CD4-positive, CD25-positive, alpha-beta regulatory T cell (primary cell): ENCODE measurements at regions not wholly inside any gene's neighbourhood (a gene's known extent, or its start where the extent isn't known, plus 50 kb on each side); places are given as distances from the start of the nearest gene placed in this dataset.
"Not testable (repeated sequence)": the region's sequence is repeated elsewhere in the genome, so short reads cannot be mapped to it uniquely, and the experiment has no call there.

ENCODE experiments used
- ATAC-seq, 2 donors: fragments of 150-1000 bp; cut with Tn5 transposase; one replicate each; pipeline ENCODE4 v1.10.0; 2021; ENCODE audit warnings: low read depth in 2 of 2, moderate number of reproducible peaks in 2 of 2, moderate library complexity in 1 of 2
- DNase-seq, 3 donors: peaks; one replicate each; pipeline versions ENCODE4 v3.0.0 to v3.0.0-alpha.2; 2012 to 2022; ENCODE audit warnings: mixed read lengths in 1 of 3
- H3K27ac ChIP-seq: one replicate; pipeline ENCODE4 v1.7.0; 2013; ENCODE audit warnings: mild to moderate bottlenecking, low read length; ENCODE audit not compliant: insufficient read depth, poor library complexity, severe bottlenecking
- H3K27me3 ChIP-seq: one replicate; pipeline ENCODE4 v1.7.0; 2013; ENCODE audit warnings: low read length; ENCODE audit not compliant: control insufficient read depth, insufficient read depth
- H3K36me3 ChIP-seq: one replicate; pipeline ENCODE4 v1.7.0; 2013; ENCODE audit warnings: mild to moderate bottlenecking, low read length, moderate library complexity; ENCODE audit not compliant: control insufficient read depth, insufficient read depth
- H3K4me1 ChIP-seq: 2 replicates; pipeline ENCODE4 v1.7.0; 2013; ENCODE audit warnings: mild to moderate bottlenecking, low read length; ENCODE audit not compliant: insufficient read depth, control insufficient read depth, poor library complexity, severe bottlenecking
- H3K4me3 ChIP-seq: one replicate; pipeline ENCODE4 v1.7.0; 2013; ENCODE audit warnings: low read depth, mild to moderate bottlenecking, low read length, moderate library complexity
- H3K9me3 ChIP-seq, 2 experiments: 1 replicate in 1 of 2; 2 replicates in 1 of 2; pipeline ENCODE4 v1.7.0; 2013; ENCODE audit warnings: low read length in 2 of 2, mild to moderate bottlenecking in 1 of 2, moderate library complexity in 1 of 2; ENCODE audit not compliant: control insufficient read depth in 2 of 2
- H3K27ac Mint-ChIP-seq, 3 donors: one replicate each; pipeline ENCODE4 v1.8.0; 2020 to 2022; ENCODE audit warnings: mild to moderate bottlenecking in 3 of 3, mixed read lengths in 3 of 3, moderate library complexity in 2 of 3
- H3K27me3 Mint-ChIP-seq: one replicate; pipeline ENCODE4 v1.8.0; 2022; ENCODE audit warnings: mild to moderate bottlenecking, mixed read lengths
- H3K36me3 Mint-ChIP-seq: one replicate; pipeline ENCODE4 v1.8.0; 2020; ENCODE audit warnings: mixed read lengths
- H3K4me1 Mint-ChIP-seq, 4 donors: one replicate each; pipeline ENCODE4 v1.8.0; 2020 to 2022; ENCODE audit warnings: mixed read lengths in 4 of 4, mild to moderate bottlenecking in 1 of 4
- H3K4me3 Mint-ChIP-seq, 4 donors: one replicate each; pipeline ENCODE4 v1.8.0; 2020 to 2022; ENCODE audit warnings: mild to moderate bottlenecking in 4 of 4, mixed read lengths in 4 of 4, moderate library complexity in 3 of 4
- H3K9me3 Mint-ChIP-seq, 7 donors: one replicate each; pipeline ENCODE4 v1.8.0; 2020 to 2022; ENCODE audit warnings: mixed read lengths in 7 of 7, mild to moderate bottlenecking in 3 of 7, moderate library complexity in 2 of 7

- no peaks in the 10 kb centered on the region for H3K36me3 ChIP-seq
- no peak overlapping the region for H3K27ac ChIP-seq
- no peak overlapping the region for H3K27ac Mint-ChIP-seq
- no peaks in the 10 kb centered on the region for H3K36me3 Mint-ChIP-seq
- DNase-seq (no peak), ATAC-seq (no peak)
- peaks cover 2% of the 10 kb centered on the region for H3K27me3 ChIP-seq
- H3K4me3 Mint-ChIP-seq: no peak overlapping the region
- no peaks in the 10 kb centered on the region for H3K4me1 ChIP-seq
- peaks cover 0 to 5% (median 1%) of the 10 kb centered on the region in 7 donors for H3K9me3 Mint-ChIP-seq
- no peaks in the 10 kb centered on the region for H3K4me1 Mint-ChIP-seq
- H3K4me3 ChIP-seq: no peak overlapping the region
- H3K9me3 ChIP-seq: no peaks in the 10 kb centered on the region
- peaks cover 8% of the 10 kb centered on the region for H3K27me3 Mint-ChIP-seq
Measured at GRCh38 chr21:35982717-35983116, 77.6 kb downstream of the SETD4 start.

- Histone ChIP-seq H3K27ac (no peak overlapping the region), H3K36me3 (no peaks in the 10 kb centered on the region), H3K4me3 (no peak overlapping the region), H3K27me3 (no peaks in the 10 kb centered on the region), H3K9me3 (no peaks in the 10 kb centered on the region), H3K4me1 (no peaks in the 10 kb centered on the region)
- Mint-ChIP-seq H3K4me1 (no peaks in the 10 kb centered on the region), H3K27ac (no peak overlapping the region), H3K27me3 (peaks cover 8% of the 10 kb centered on the region), H3K36me3 (no peaks in the 10 kb centered on the region), H3K4me3 (no peak overlapping the region), H3K9me3 (peaks cover 0 to 5% (median 2%) of the 10 kb centered on the region in 7 donors)
- no peak for DNase-seq
- no peak for ATAC-seq
Measured at GRCh38 chr21:35981514-35982070, 78.7 kb downstream of the SETD4 start.

GRCh38 chr21:35980821-35981220 lies 79.5 kb downstream of the SETD4 start:
- Histone ChIP-seq H3K4me1 (no peaks in the 10 kb centered on the region), H3K36me3 (no peaks in the 10 kb centered on the region), H3K4me3 (no peak overlapping the region), H3K9me3 (no peaks in the 10 kb centered on the region), H3K27ac (no peak overlapping the region), H3K27me3 (no peaks in the 10 kb centered on the region)
- Mint-ChIP-seq H3K27me3 (peaks cover 8% of the 10 kb centered on the region), H3K36me3 (no peaks in the 10 kb centered on the region), H3K4me1 (no peaks in the 10 kb centered on the region), H3K27ac (no peak overlapping the region), H3K9me3 (peaks cover 0 to 5% (median 2%) of the 10 kb centered on the region in 7 donors), H3K4me3 (no peak overlapping the region)
- ATAC-seq: no peak
- DNase-seq: no peak

GRCh38 chr21:35977860-35978259 lies 82.5 kb downstream of the SETD4 start:
- H3K27ac Mint-ChIP-seq, DNase-seq, ATAC-seq, H3K27me3 ChIP-seq, H3K4me1 Mint-ChIP-seq, H3K4me3 ChIP-seq, H3K36me3 ChIP-seq, H3K27me3 Mint-ChIP-seq, H3K36me3 Mint-ChIP-seq, H3K9me3 ChIP-seq, H3K4me3 Mint-ChIP-seq, H3K9me3 Mint-ChIP-seq, H3K4me1 ChIP-seq, H3K27ac ChIP-seq: not testable (repeated sequence)

- DNase-seq (no peak), ATAC-seq (no peak)
- H3K27ac Mint-ChIP-seq: no peak overlapping the region
- no peaks in the 10 kb centered on the region for H3K36me3 ChIP-seq
- no peaks in the 10 kb centered on the region for H3K27me3 ChIP-seq
- no peaks in the 10 kb centered on the region for H3K36me3 Mint-ChIP-seq
- H3K4me3 Mint-ChIP-seq: no peak overlapping the region
- H3K9me3 Mint-ChIP-seq: peaks cover 0 to 5% (median 0%) of the 10 kb centered on the region in 7 donors
- H3K4me1 Mint-ChIP-seq: no peaks in the 10 kb centered on the region
- no peaks in the 10 kb centered on the region for H3K4me1 ChIP-seq
- H3K9me3 ChIP-seq: no peaks in the 10 kb centered on the region
- peaks cover 8% of the 10 kb centered on the region for H3K27me3 Mint-ChIP-seq
- no peak overlapping the region for H3K4me3 ChIP-seq
- H3K27ac ChIP-seq: no peak overlapping the region
Measured at GRCh38 chr21:35976929-35977328, 83.4 kb downstream of the SETD4 start.

GRCh38 chr21:35976481-35976880 lies 83.8 kb downstream of the SETD4 start:
- ATAC-seq (no peak), DNase-seq (no peak)
- H3K27ac Mint-ChIP-seq: no peak overlapping the region
- no peaks in the 10 kb centered on the region for H3K4me1 Mint-ChIP-seq
- no peak overlapping the region for H3K4me3 ChIP-seq
- no peaks in the 10 kb centered on the region for H3K27me3 ChIP-seq
- peaks cover 0 to 5% (median 0%) of the 10 kb centered on the region in 7 donors for H3K9me3 Mint-ChIP-seq
- no peaks in the 10 kb centered on the region for H3K36me3 Mint-ChIP-seq
- H3K27ac ChIP-seq: no peak overlapping the region
- no peak overlapping the region for H3K4me3 Mint-ChIP-seq
- no peaks in the 10 kb centered on the region for H3K4me1 ChIP-seq
- no peaks in the 10 kb centered on the region for H3K36me3 ChIP-seq
- peaks cover 8% of the 10 kb centered on the region for H3K27me3 Mint-ChIP-seq
- H3K9me3 ChIP-seq: no peaks in the 10 kb centered on the region

- Mint-ChIP-seq H3K27ac (no peak overlapping the region), H3K9me3 (peaks cover 0 to 5% (median 0%) of the 10 kb centered on the region in 7 donors), H3K27me3 (peaks cover 12% of the 10 kb centered on the region), H3K4me1 (no peaks in the 10 kb centered on the region), H3K4me3 (no peak overlapping the region), H3K36me3 (no peaks in the 10 kb centered on the region)
- no peak for ATAC-seq
- DNase-seq: no peak
- Histone ChIP-seq H3K27ac (no peak overlapping the region), H3K9me3 (no peaks in the 10 kb centered on the region), H3K4me3 (no peak overlapping the region), H3K27me3 (no peaks in the 10 kb centered on the region), H3K36me3 (no peaks in the 10 kb centered on the region), H3K4me1 (no peaks in the 10 kb centered on the region)
Measured at GRCh38 chr21:35974775-35975174, 85.6 kb downstream of the SETD4 start.

GRCh38 chr21:35971824-35972223 lies 88.5 kb downstream of the SETD4 start:
- DNase-seq: no peak
- Histone ChIP-seq H3K27me3 (no peaks in the 10 kb centered on the region), H3K36me3 (no peaks in the 10 kb centered on the region), H3K4me3 (no peak overlapping the region), H3K4me1 (no peaks in the 10 kb centered on the region), H3K9me3 (no peaks in the 10 kb centered on the region), H3K27ac (no peak overlapping the region)
- Mint-ChIP-seq H3K4me1 (no peaks in the 10 kb centered on the region), H3K27ac (no peak overlapping the region), H3K36me3 (no peaks in the 10 kb centered on the region), H3K27me3 (peaks cover 8% of the 10 kb centered on the region), H3K4me3 (no peak overlapping the region), H3K9me3 (peaks cover 0 to 3% (median 0%) of the 10 kb centered on the region in 7 donors)
- no peak for ATAC-seq
